ENCODE measurements at regions not wholly inside any gene's neighbourhood (a gene's known extent, or its start where the extent isn't known, plus 50 kb on each side); places are given as distances from the start of the nearest gene placed in this dataset.

- Histone ChIP-seq H3K27ac (no peak overlapping the region), H3K27me3 (replicated peaks) (no peaks in the 10 kb centered on the region), H3K4me3 (ENCODE audit: low read depth, low read length) (no peak overlapping the region), H3K36me3 (replicated peaks) (no peaks in the 10 kb centered on the region)
- in situ Hi-C loops (cut with HindIII; ENCODE audit: low pct_ligation_motif_present, low sequenced_read_pairs), result no loop called here
- DNase-seq, result no peak
- TF ChIP-seq, protein P1, sequence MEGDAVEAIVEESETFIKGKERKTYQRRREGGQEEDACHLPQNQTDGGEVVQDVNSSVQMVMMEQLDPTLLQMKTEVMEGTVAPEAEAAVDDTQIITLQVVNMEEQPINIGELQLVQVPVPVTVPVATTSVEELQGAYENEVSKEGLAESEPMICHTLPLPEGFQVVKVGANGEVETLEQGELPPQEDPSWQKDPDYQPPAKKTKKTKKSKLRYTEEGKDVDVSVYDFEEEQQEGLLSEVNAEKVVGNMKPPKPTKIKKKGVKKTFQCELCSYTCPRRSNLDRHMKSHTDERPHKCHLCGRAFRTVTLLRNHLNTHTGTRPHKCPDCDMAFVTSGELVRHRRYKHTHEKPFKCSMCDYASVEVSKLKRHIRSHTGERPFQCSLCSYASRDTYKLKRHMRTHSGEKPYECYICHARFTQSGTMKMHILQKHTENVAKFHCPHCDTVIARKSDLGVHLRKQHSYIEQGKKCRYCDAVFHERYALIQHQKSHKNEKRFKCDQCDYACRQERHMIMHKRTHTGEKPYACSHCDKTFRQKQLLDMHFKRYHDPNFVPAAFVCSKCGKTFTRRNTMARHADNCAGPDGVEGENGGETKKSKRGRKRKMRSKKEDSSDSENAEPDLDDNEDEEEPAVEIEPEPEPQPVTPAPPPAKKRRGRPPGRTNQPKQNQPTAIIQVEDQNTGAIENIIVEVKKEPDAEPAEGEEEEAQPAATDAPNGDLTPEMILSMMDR (IDR thresholded peaks at IDR 0.05; ENCODE audit: low read depth, low read length, missing control alignments), result no peak
Measured at GRCh38 chr5:38725371-38725865, 120.4 kb upstream of the OSMR start.

DNA sequence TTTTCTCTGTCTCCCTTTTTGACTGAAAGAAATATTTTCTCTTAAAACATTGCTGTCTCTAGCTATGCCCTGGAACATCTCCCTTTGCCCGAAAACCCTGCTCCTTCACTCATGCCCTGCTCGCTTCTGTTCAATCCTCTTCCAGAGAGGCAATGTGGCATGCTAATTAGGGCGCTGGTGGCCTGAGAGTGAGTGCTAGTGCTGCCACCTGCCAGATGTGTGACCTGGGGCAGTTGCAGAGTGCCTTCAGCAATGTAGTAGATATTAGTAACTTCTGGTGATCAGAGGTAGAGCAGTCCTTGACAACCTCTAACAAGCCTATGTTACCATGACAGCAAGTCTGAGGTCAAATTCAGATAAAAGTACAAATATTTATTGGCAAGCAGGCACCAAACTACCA is 119.5 kb upstream of the OSMR start:
- H3K36me3 ChIP-seq (replicated peaks), result no peaks in the 10 kb centered on the region
- TF ChIP-seq, protein P1 (IDR thresholded peaks at IDR 0.05; ENCODE audit: low read depth, low read length, missing control alignments), result no peak
- no peak for DNase-seq
- in situ Hi-C loops (cut with HindIII; ENCODE audit: low pct_ligation_motif_present, low sequenced_read_pairs), result no loop called here
- H3K27me3 ChIP-seq (replicated peaks), result no peaks in the 10 kb centered on the region
- no peak overlapping the region for H3K4me3 ChIP-seq (ENCODE audit: low read depth, low read length)
- no peak overlapping the region for H3K27ac ChIP-seq

DNA sequence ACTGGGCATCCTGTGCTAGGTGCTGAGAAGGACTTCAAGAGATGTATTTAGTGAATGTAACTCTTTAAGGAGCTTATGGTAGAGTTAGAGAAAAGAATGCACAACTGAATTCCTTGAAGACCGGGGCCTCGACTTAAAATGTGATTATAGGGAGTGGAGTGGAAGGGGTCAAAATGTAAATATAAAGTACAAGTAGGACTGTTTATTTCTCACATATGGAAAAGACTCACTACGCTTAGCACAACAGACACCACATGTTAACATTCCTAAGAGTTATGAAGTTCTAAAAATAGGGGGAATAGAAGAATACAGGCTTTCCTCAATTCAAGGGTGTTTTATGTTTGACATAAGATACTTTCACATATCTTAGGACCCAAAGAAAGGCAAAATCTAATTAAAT is 117.8 kb upstream of the OSMR start:
- no peak overlapping the region for H3K4me3 ChIP-seq (ENCODE audit: low read depth, low read length)
- TF ChIP-seq, protein P1 (IDR thresholded peaks at IDR 0.05; ENCODE audit: low read depth, low read length, missing control alignments), result no peak

GRCh38 chr5:38731461-38731860 is 114.4 kb upstream of the OSMR start:
- Histone ChIP-seq H3K27ac (no peak overlapping the region), H3K27me3 (replicated peaks) (no peaks in the 10 kb centered on the region), H3K36me3 (replicated peaks) (no peaks in the 10 kb centered on the region), H3K4me3 (ENCODE audit: low read depth, low read length) (no peak overlapping the region)
- TF ChIP-seq, protein P1 (IDR thresholded peaks at IDR 0.05; ENCODE audit: low read depth, low read length, missing control alignments), result no peak
- DNase-seq, result no peak
- in situ Hi-C loops (cut with HindIII; ENCODE audit: low pct_ligation_motif_present, low sequenced_read_pairs), result no loop called here

More for the DNA sequence above, 117.8 kb upstream of the OSMR start:
- H3K27me3 ChIP-seq (replicated peaks), result no peaks in the 10 kb centered on the region
- no peaks in the 10 kb centered on the region for H3K36me3 ChIP-seq (replicated peaks)
- in situ Hi-C loops (cut with HindIII; ENCODE audit: low pct_ligation_motif_present, low sequenced_read_pairs), result no loop called here
- no peak for DNase-seq
- H3K27ac ChIP-seq, result no peak overlapping the region

GRCh38 chr5:38734353-38734752 is 111.5 kb upstream of the OSMR start:
- no peak overlapping the region for H3K4me3 ChIP-seq (ENCODE audit: low read depth, low read length)
- DNase-seq, result no peak
- in situ Hi-C loops (cut with HindIII; ENCODE audit: low pct_ligation_motif_present, low sequenced_read_pairs), result no loop called here
- H3K27ac ChIP-seq, result no peak overlapping the region
- no peaks in the 10 kb centered on the region for H3K27me3 ChIP-seq (replicated peaks)
- H3K36me3 ChIP-seq (replicated peaks), result no peaks in the 10 kb centered on the region
- TF ChIP-seq, protein P1 (IDR thresholded peaks at IDR 0.05; ENCODE audit: low read depth, low read length, missing control alignments), result no peak

GRCh38 chr5:38736089-38736488 is 109.7 kb upstream of the OSMR start:
- H3K36me3 ChIP-seq (replicated peaks), result no peaks in the 10 kb centered on the region
- TF ChIP-seq, protein P1 (IDR thresholded peaks at IDR 0.05; ENCODE audit: low read depth, low read length, missing control alignments), result no peak
- H3K27me3 ChIP-seq (replicated peaks), result no peaks in the 10 kb centered on the region
- H3K4me3 ChIP-seq (ENCODE audit: low read depth, low read length), result no peak overlapping the region
- H3K27ac ChIP-seq, result no peak overlapping the region
- in situ Hi-C loops (cut with HindIII; ENCODE audit: low pct_ligation_motif_present, low sequenced_read_pairs), result no loop called here
- no peak for DNase-seq

Data from brain microvascular endothelial cell (primary cell).